Kidney (tissue), 13 donors: ENCODE measurements at regions not wholly inside any gene's neighbourhood (a gene's known extent, or its start where the extent isn't known, plus 50 kb on each side); places are given as distances from the start of the nearest gene placed in this dataset.

Experiments used
- DNase-seq, 5 donors: peaks; one replicate each; pipeline ENCODE4 v3.0.0-alpha.2; 2013 to 2020
- FAIRE-seq: peaks from 2 replicates; lab custom pipeline; 2012; peaks lifted over from hg19 to GRCh38; lab: Jason Lieb, UNC
- H3K27ac ChIP-seq, 2 donors: one replicate each; pipeline ENCODE4 v1.7.0; 2013; ENCODE audit warnings: low read depth in 2 of 2, low read length in 2 of 2, inconsistent platforms in 1 of 2
- H3K27me3 ChIP-seq: one replicate; pipeline ENCODE4 v1.7.1; 2013; ENCODE audit warnings: low read length, inconsistent platforms; ENCODE audit not compliant: control insufficient read depth, insufficient read depth
- H3K36me3 ChIP-seq, 3 donors: one replicate each; pipeline versions ENCODE4 v1.7.0 to v1.7.1; 2013; ENCODE audit warnings: low read length in 3 of 3, control low read depth in 1 of 3, inconsistent platforms in 1 of 3; ENCODE audit not compliant: insufficient read depth in 3 of 3, control insufficient read depth in 2 of 3
- H3K4me1 ChIP-seq, 3 donors: one replicate each; pipeline versions ENCODE4 v1.7.0 to v1.7.1; 2013; ENCODE audit warnings: low read length in 3 of 3, inconsistent platforms in 1 of 3, low read depth in 1 of 3; ENCODE audit not compliant: control insufficient read depth in 2 of 3, insufficient read depth in 2 of 3
- H3K4me3 ChIP-seq, 3 donors: one replicate each; pipeline versions ENCODE4 v1.7.0 to v1.8.1; 2013; ENCODE audit warnings: low read length in 3 of 3, control low read depth in 1 of 3, inconsistent platforms in 1 of 3
- H3K9ac ChIP-seq, 3 donors: one replicate each; pipeline versions ENCODE4 v1.7.0 to v1.7.1; 2013; ENCODE audit warnings: low read length in 3 of 3, control low read depth in 1 of 3, inconsistent platforms in 1 of 3
- H3K9me3 ChIP-seq, 3 donors: one replicate each; pipeline versions ENCODE4 v1.7.0 to v1.7.1; 2013; ENCODE audit warnings: low read length in 3 of 3, control low read depth in 1 of 3, inconsistent platforms in 1 of 3; ENCODE audit not compliant: control insufficient read depth in 2 of 3, insufficient read depth in 1 of 3
- CTCF ChIP-seq: IDR thresholded peaks from 3 replicates; pipeline ENCODE4 v1.5.1; 2012; ENCODE audit warnings: mild to moderate bottlenecking, moderate library complexity, borderline replicate concordance; ENCODE audit not compliant: insufficient read depth; ENCODE audit errors: extremely low read depth
- intact Hi-C: fragments of 100-400 bp; cut with DNase I; formaldehyde crosslinking; loops from one replicate; pipeline ENCODE4 v1.11.1; 2022
- donor health status: control.
- donor health status: control.
- donor health status: control.
- donor health status: control.
- donor health status: control.
- donor health status: DM: yes; HTN: yes; CAD: no.
- donor health status: Normal renal cell carcinoma (clear cell type).

- DNase-seq (peak in 1 of 5 donors; percentile 7), FAIRE-seq (no peak)
- H3K27me3 ChIP-seq, result no peaks in the 10 kb centered on the region
- H3K9ac ChIP-seq, result no peak overlapping the region
- H3K9me3 ChIP-seq, result peaks cover 0 to 4% (median 0%) of the 10 kb centered on the region in 3 donors
- no peaks in the 10 kb centered on the region for H3K4me1 ChIP-seq
- intact Hi-C loops, result no loop called here
- no peak overlapping the region for H3K4me3 ChIP-seq
- no peaks in the 10 kb centered on the region for H3K36me3 ChIP-seq
- TF ChIP-seq CTCF, result peak; percentile 59
- no peak overlapping the region for H3K27ac ChIP-seq
These were observed 120.2 kb upstream of the KCNE2 start for GRCh38 chr21:34243562-34243961.

- Histone ChIP-seq H3K36me3 (no peaks in the 10 kb centered on the region), H3K9me3 (peaks cover 0 to 13% (median 2%) of the 10 kb centered on the region in 3 donors), H3K27ac (no peak overlapping the region), H3K9ac (no peak overlapping the region), H3K4me3 (no peak overlapping the region), H3K4me1 (no peaks in the 10 kb centered on the region), H3K27me3 (no peaks in the 10 kb centered on the region)
- DNase-seq (no peak), FAIRE-seq (no peak)
- intact Hi-C loops, result no loop called here
- no peak for TF ChIP-seq CTCF
These were observed 111.1 kb upstream of the KCNE2 start for GRCh38 chr21:34252751-34253150.

- H3K36me3 ChIP-seq, result no peaks in the 10 kb centered on the region
- H3K4me1 ChIP-seq, result no peaks in the 10 kb centered on the region
- H3K4me3 ChIP-seq, result no peak overlapping the region
- TF ChIP-seq CTCF, result no peak
- no peak overlapping the region for H3K9ac ChIP-seq
- DNase-seq (no peak), FAIRE-seq (no peak)
- H3K27ac ChIP-seq, result no peak overlapping the region
- intact Hi-C loops, result no loop called here
- peaks cover 0 to 13% (median 0%) of the 10 kb centered on the region in 3 donors for H3K9me3 ChIP-seq
- no peaks in the 10 kb centered on the region for H3K27me3 ChIP-seq
These were observed 108.7 kb upstream of the KCNE2 start for GRCh38 chr21:34255073-34255472.

- intact Hi-C loops, result no loop called here
- Histone ChIP-seq H3K27ac (no peak overlapping the region), H3K27me3 (no peaks in the 10 kb centered on the region), H3K9me3 (peaks cover 0 to 1% (median 0%) of the 10 kb centered on the region in 3 donors), H3K4me3 (no peak overlapping the region), H3K4me1 (no peaks in the 10 kb centered on the region), H3K36me3 (no peaks in the 10 kb centered on the region), H3K9ac (no peak overlapping the region)
- DNase-seq (no peak), FAIRE-seq (no peak)
- no peak for TF ChIP-seq CTCF
These were observed 103.4 kb upstream of the KCNE2 start for GRCh38 chr21:34260277-34261008.
